Prostate gland (tissue), 2 donors: ENCODE measurements at regions not wholly inside any gene's neighbourhood (a gene's known extent, or its start where the extent isn't known, plus 50 kb on each side); places are given as distances from the start of the nearest gene placed in this dataset.
"Not testable (repeated sequence)": the region's sequence is repeated elsewhere in the genome, so short reads cannot be mapped to it uniquely, and the experiment has no call there.

Experiments
- CTCF ChIP-seq, 4 experiments: fragments of 200-600 bp in 2 of 4; fragments of 450-650 bp in 2 of 4; sonication (generic) in 2 of 4; IDR thresholded peaks; 1 replicate in 3 of 4; 2 replicates in 1 of 4; pipeline ENCODE4 v1.5.1; 2016 to 2019; ENCODE audit warnings: antibody characterized with exemption in 4 of 4, mild to moderate bottlenecking in 2 of 4, moderate library complexity in 2 of 4
- POLR2A ChIP-seq: fragments of 450-650 bp; IDR thresholded peaks from one replicate; pipeline ENCODE4 v1.6.1; 2016; ENCODE audit warnings: antibody characterized with exemption, mild to moderate bottlenecking

GRCh38 chr3:125757050-125757449, 161.8 kb upstream of the OSBPL11 start:
- not testable (repeated sequence) for TF ChIP-seq POLR2A; CTCF (IDR thresholded peaks at IDR 0.05)
